ENCODE measurements at regions not wholly inside any gene's neighbourhood (a gene's known extent, or its start where the extent isn't known, plus 50 kb on each side); places are given as distances from the start of the nearest gene placed in this dataset.

DNA sequence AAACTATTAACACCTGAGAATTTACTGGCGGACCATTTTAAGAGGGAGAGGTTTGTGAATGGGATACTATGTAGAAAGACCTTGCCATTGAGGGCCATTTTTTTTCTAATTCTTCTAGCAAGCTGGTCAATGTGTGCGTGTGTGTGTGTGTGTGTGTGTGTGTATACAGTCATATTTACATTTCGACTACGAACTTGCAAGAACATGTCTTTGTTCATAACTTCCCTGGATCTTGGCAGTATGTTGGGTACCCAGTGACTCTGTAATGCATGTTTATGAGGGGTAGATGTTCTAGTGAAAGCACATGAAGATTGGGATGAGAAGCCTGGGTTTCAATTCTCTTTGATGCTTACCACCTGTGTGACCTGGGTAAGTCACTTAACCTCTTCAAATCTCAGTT lies 133.6 kb downstream of the UBE2E3 start:
- no peak for TF ChIP-seq JUND (IDR thresholded peaks at IDR 0.05; ENCODE audit: low read depth)
- in situ Hi-C loops (cut with HindIII; ENCODE audit: low pct_unique_long_range_greater_than_20kb, low sequenced_read_pairs), result no loop called here
- no peak for DNase-seq (ENCODE audit: low read depth in 1 of 2, low spot score in 1 of 2)

GRCh38 chr2:181116261-181116660 lies 135.9 kb downstream of the UBE2E3 start:
- in situ Hi-C loops (cut with HindIII; ENCODE audit: low pct_unique_long_range_greater_than_20kb, low sequenced_read_pairs), result no loop called here
- no peak for DNase-seq (ENCODE audit: low read depth in 1 of 2, low spot score in 1 of 2)
- TF ChIP-seq JUND (IDR thresholded peaks at IDR 0.05; ENCODE audit: low read depth), result no peak

GRCh38 chr2:181117206-181117925 lies 137.0 kb downstream of the UBE2E3 start:
- DNase-seq (ENCODE audit: low read depth in 1 of 2, low spot score in 1 of 2), result no peak
- no peak for TF ChIP-seq JUND (IDR thresholded peaks at IDR 0.05; ENCODE audit: low read depth)
- in situ Hi-C loops (cut with HindIII; ENCODE audit: low pct_unique_long_range_greater_than_20kb, low sequenced_read_pairs), result no loop called here

GRCh38 chr2:181120625-181121024 lies 140.2 kb downstream of the UBE2E3 start:
- DNase-seq (ENCODE audit: low read depth in 1 of 2, low spot score in 1 of 2), result no peak
- no peak for TF ChIP-seq JUND (IDR thresholded peaks at IDR 0.05; ENCODE audit: low read depth)
- in situ Hi-C loops (cut with HindIII; ENCODE audit: low pct_unique_long_range_greater_than_20kb, low sequenced_read_pairs), result no loop called here

GRCh38 chr2:181121996-181122395 lies 141.6 kb downstream of the UBE2E3 start:
- no peak for DNase-seq (ENCODE audit: low read depth in 1 of 2, low spot score in 1 of 2)
- no peak for TF ChIP-seq JUND (IDR thresholded peaks at IDR 0.05; ENCODE audit: low read depth)
- in situ Hi-C loops (cut with HindIII; ENCODE audit: low pct_unique_long_range_greater_than_20kb, low sequenced_read_pairs), result no loop called here

DNA sequence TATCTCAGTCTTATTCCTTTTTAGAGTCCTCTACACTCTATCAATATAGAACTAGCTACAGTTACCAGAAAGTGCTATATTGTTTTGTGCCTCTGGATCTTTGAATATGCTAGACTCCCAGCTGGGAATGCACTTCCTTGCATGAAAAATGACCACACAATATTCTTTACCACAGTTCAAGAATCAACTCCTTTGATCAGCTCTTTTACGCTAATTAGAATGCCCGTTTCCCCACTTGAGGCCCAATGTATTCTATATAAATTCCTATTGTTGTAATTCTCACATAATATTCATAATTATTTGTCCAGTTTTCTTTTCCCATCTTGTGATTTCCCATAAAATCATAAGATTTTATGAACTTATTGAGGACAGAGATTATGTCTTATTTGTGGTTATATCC lies 142.2 kb downstream of the UBE2E3 start:
- in situ Hi-C loops (cut with HindIII; ENCODE audit: low pct_unique_long_range_greater_than_20kb, low sequenced_read_pairs), result no loop called here
- DNase-seq (ENCODE audit: low read depth in 1 of 2, low spot score in 1 of 2), result no peak
- no peak for TF ChIP-seq JUND (IDR thresholded peaks at IDR 0.05; ENCODE audit: low read depth)

DNA sequence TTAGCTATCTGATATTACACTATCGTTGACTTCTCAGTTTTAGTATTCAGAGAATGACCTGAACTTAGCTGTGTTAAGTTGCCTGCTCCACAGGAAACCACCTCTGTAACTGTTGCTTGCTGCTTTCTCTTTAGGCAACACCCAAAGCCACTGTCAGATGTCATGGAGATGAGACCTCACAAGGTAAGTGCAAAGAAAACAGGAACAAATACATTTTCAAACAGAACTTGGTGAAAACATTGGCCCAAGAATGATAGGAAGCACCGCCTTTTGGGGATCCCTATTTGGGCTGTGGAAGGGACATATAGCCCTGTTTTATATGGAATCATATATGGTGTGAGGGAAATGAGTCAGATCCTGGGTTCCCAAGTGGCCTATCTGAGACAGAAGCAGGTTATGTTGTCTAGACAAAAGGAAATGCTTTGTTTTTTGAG lies 143.4 kb downstream of the UBE2E3 start:
- no peak for TF ChIP-seq JUND (IDR thresholded peaks at IDR 0.05; ENCODE audit: low read depth)
- no peak for DNase-seq (ENCODE audit: low read depth in 1 of 2, low spot score in 1 of 2)
- in situ Hi-C loops (cut with HindIII; ENCODE audit: low pct_unique_long_range_greater_than_20kb, low sequenced_read_pairs), result no loop called here

- TF ChIP-seq JUND (IDR thresholded peaks at IDR 0.05; ENCODE audit: low read depth), result no peak
- no peak for DNase-seq (ENCODE audit: low read depth in 1 of 2, low spot score in 1 of 2)
- in situ Hi-C loops (cut with HindIII; ENCODE audit: low pct_unique_long_range_greater_than_20kb, low sequenced_read_pairs), result no loop called here
Measured at GRCh38 chr2:181124497-181124896, 144.1 kb downstream of the UBE2E3 start.

GRCh38 chr2:181125359-181125758 lies 145.0 kb downstream of the UBE2E3 start:
- TF ChIP-seq JUND (IDR thresholded peaks at IDR 0.05; ENCODE audit: low read depth), result no peak
- in situ Hi-C loops (cut with HindIII; ENCODE audit: low pct_unique_long_range_greater_than_20kb, low sequenced_read_pairs), result no loop called here
- DNase-seq (ENCODE audit: low read depth in 1 of 2, low spot score in 1 of 2), result no peak

DNA sequence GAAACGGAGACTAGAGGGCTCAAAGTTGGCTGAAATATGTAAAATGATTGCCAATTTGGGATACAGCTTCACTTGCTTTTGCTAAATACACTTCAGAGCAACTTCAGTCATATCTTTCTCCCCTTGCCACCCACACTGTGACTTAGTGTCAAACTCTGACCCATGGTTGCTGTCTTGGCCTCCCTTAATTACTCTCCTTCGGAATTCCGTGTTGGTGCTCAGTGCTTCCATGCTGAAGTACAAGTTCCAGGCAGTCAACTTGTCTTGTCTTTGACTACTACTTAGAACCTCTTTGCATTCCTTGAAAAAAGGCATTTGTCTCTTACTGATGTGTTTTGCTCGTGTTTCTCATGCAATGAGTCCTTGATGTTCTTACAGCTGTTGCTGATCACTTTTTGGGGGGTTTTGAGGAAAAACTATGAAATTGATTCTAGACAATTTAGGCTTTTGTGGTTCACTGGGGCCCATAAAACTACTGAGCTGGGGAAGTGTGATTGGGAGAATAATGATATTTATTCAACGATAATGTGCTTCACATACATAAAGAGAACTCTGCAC lies 146.0 kb downstream of the UBE2E3 start:
- DNase-seq (ENCODE audit: low read depth in 1 of 2, low spot score in 1 of 2), result no peak
- in situ Hi-C loops (cut with HindIII; ENCODE audit: low pct_unique_long_range_greater_than_20kb, low sequenced_read_pairs), result no loop called here

DNA sequence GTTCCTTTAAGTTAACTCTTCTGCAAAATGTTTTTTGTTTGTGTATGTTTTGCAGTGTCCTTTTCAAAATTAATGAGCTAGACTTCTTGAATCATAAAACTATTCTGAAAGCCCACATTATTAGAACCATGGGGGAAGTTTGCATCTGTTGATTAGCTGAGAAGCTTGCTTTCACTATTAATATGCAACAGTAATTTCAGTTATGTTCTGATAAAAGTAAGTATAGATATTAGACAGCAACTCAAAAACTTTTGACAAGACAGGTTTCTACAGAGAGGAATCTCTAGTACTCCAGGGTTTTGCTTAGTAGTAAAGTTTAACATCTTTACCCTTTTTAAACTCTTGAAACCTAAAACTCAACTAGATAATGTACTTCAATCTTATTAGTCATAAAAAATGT lies 147.8 kb downstream of the UBE2E3 start:
- DNase-seq (ENCODE audit: low read depth in 1 of 2, low spot score in 1 of 2), result no peak
- in situ Hi-C loops (cut with HindIII; ENCODE audit: low pct_unique_long_range_greater_than_20kb, low sequenced_read_pairs), result no loop called here
- no peak for TF ChIP-seq JUND (IDR thresholded peaks at IDR 0.05; ENCODE audit: low read depth)

More for the DNA sequence above, 146.0 kb downstream of the UBE2E3 start:
- no peak for TF ChIP-seq JUND (IDR thresholded peaks at IDR 0.05; ENCODE audit: low read depth)

- no peak for DNase-seq (ENCODE audit: low read depth in 1 of 2, low spot score in 1 of 2)
- in situ Hi-C loops (cut with HindIII; ENCODE audit: low pct_unique_long_range_greater_than_20kb, low sequenced_read_pairs), result no loop called here
- TF ChIP-seq JUND (IDR thresholded peaks at IDR 0.05; ENCODE audit: low read depth), result no peak
Measured at GRCh38 chr2:181129364-181130056, 149.1 kb downstream of the UBE2E3 start.

DNA sequence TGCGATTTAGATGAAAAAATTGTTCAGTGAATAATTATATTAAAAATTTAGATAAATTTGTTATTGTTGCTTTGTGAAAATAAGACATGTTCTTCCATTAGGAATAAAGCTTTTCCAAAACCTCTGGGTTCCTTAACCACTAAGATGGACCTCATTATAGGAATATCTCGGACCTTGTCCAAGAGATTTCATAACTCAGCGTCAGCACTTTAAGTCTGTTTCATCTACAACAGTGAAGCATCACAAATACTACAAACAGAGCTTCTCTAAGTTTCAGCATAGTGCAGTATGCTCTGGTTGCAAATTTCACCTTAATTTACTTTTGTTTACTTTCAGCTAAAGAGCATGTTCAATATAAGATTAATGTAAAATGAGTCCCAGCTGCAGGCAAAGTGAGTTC lies 150.3 kb downstream of the UBE2E3 start:
- no peak for TF ChIP-seq JUND (IDR thresholded peaks at IDR 0.05; ENCODE audit: low read depth)
- no peak for DNase-seq (ENCODE audit: low read depth in 1 of 2, low spot score in 1 of 2)
- in situ Hi-C loops (cut with HindIII; ENCODE audit: low pct_unique_long_range_greater_than_20kb, low sequenced_read_pairs), result no loop called here
